Osteoblast (primary cell): ENCODE measurements at regions not wholly inside any gene's neighbourhood (a gene's known extent, or its start where the extent isn't known, plus 50 kb on each side); places are given as distances from the start of the nearest gene placed in this dataset.

ENCODE experiments used
- DNase-seq: peaks from one replicate; pipeline ENCODE4 v3.0.0; 2011; ENCODE audit warnings: low spot score, mixed read lengths; ENCODE audit not compliant: insufficient read length; ENCODE audit errors: missing footprints
- H2AFZ ChIP-seq: 2 replicates; pipeline ENCODE4 v1.6.0; 2011; ENCODE audit warnings: mild to moderate bottlenecking, low read length
- H3K27ac ChIP-seq: 2 replicates; pipeline ENCODE4 v1.5.1; 2011; ENCODE audit warnings: mild to moderate bottlenecking, low read depth, low read length, moderate library complexity
- H3K27me3 ChIP-seq: 2 replicates; pipeline ENCODE4 v1.6.0; 2012; ENCODE audit warnings: mild to moderate bottlenecking, control low read depth, inconsistent platforms, low read length, moderate library complexity; ENCODE audit not compliant: insufficient read depth
- H3K36me3 ChIP-seq: 2 replicates; pipeline ENCODE4 v1.5.1; 2011; ENCODE audit warnings: mild to moderate bottlenecking, low read length, control low read depth, moderate library complexity; ENCODE audit not compliant: insufficient read depth
- H3K4me1 ChIP-seq: 2 replicates; pipeline ENCODE4 v1.5.1; 2011; ENCODE audit warnings: mild to moderate bottlenecking, low read length, control low read depth, moderate library complexity; ENCODE audit not compliant: insufficient read depth
- H3K4me2 ChIP-seq: 2 replicates; pipeline ENCODE4 v1.6.0; 2011; ENCODE audit warnings: mild to moderate bottlenecking, low read length; ENCODE audit not compliant: insufficient read depth
- H3K4me3 ChIP-seq: fragments of 200-600 bp; sonication (generic); 3 replicates; pipeline ENCODE4 v1.5.1; 2012; ENCODE audit warnings: mild to moderate bottlenecking, low read length, inconsistent platforms; ENCODE audit not compliant: insufficient read depth
- H3K79me2 ChIP-seq: 2 replicates; pipeline ENCODE4 v1.6.0; 2012; ENCODE audit warnings: mild to moderate bottlenecking, low read length, control low read depth, inconsistent platforms; ENCODE audit not compliant: insufficient read depth
- H3K9me3 ChIP-seq: 2 replicates; pipeline ENCODE4 v1.5.1; 2011; ENCODE audit warnings: low read depth, low read length, control low read depth
- H4K20me1 ChIP-seq: 2 replicates; pipeline ENCODE4 v1.6.0; 2012; ENCODE audit warnings: mild to moderate bottlenecking, low read length, control low read depth; ENCODE audit not compliant: insufficient read depth
- TF ChIP-seq, protein P1 (sequence below): IDR thresholded peaks from 2 replicates; pipeline ENCODE4 v1.5.1; 2011; ENCODE audit warnings: mild to moderate bottlenecking, low read depth, low read length, moderate library complexity; ENCODE audit errors: extremely low read depth

DNA sequence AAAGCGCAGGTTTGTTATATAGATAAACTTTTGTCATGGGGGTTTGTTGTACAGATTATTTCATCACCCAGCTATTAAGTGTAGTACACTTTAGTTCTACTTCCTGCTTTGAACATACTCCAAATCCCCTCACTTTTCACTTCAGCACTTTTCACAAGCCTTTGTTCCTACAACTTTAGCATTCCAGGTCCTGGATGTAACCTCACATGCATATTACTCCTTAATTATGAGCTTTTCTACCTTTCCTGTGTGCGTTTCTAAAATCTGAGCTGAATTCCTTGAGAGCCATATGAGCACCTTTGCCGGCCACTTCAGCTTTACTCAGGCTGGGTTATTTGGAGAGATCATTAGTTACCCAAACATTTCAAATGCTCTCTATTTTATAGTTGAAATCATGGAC is 179.2 kb upstream of the TNFAIP3 start:
- no peaks in the 10 kb centered on the region for H4K20me1 ChIP-seq
- H3K27ac ChIP-seq: no peak overlapping the region
- DNase-seq: no peak
- no peak overlapping the region for H2AFZ ChIP-seq
- H3K4me1 ChIP-seq: peaks cover under 1% of the 10 kb centered on the region
- H3K27me3 ChIP-seq: no peaks in the 10 kb centered on the region
- no peaks in the 10 kb centered on the region for H3K9me3 ChIP-seq
- no peak overlapping the region for H3K4me2 ChIP-seq
- H3K79me2 ChIP-seq: no peaks in the 10 kb centered on the region
- TF ChIP-seq, protein P1, sequence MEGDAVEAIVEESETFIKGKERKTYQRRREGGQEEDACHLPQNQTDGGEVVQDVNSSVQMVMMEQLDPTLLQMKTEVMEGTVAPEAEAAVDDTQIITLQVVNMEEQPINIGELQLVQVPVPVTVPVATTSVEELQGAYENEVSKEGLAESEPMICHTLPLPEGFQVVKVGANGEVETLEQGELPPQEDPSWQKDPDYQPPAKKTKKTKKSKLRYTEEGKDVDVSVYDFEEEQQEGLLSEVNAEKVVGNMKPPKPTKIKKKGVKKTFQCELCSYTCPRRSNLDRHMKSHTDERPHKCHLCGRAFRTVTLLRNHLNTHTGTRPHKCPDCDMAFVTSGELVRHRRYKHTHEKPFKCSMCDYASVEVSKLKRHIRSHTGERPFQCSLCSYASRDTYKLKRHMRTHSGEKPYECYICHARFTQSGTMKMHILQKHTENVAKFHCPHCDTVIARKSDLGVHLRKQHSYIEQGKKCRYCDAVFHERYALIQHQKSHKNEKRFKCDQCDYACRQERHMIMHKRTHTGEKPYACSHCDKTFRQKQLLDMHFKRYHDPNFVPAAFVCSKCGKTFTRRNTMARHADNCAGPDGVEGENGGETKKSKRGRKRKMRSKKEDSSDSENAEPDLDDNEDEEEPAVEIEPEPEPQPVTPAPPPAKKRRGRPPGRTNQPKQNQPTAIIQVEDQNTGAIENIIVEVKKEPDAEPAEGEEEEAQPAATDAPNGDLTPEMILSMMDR: no peak
- no peaks in the 10 kb centered on the region for H3K36me3 ChIP-seq
- no peak overlapping the region for H3K4me3 ChIP-seq

GRCh38 chr6:137688230-137688971 is 178.7 kb upstream of the TNFAIP3 start:
- H3K9me3 ChIP-seq: no peaks in the 10 kb centered on the region

GRCh38 chr6:137689377-137689776 is 177.7 kb upstream of the TNFAIP3 start:
- H3K79me2 ChIP-seq: no peaks in the 10 kb centered on the region
- peaks cover 5% of the 10 kb centered on the region for H3K4me1 ChIP-seq
- H4K20me1 ChIP-seq: no peaks in the 10 kb centered on the region
- H3K27me3 ChIP-seq: no peaks in the 10 kb centered on the region
- H3K4me3 ChIP-seq: no peak overlapping the region
- H3K9me3 ChIP-seq: no peaks in the 10 kb centered on the region
- no peak overlapping the region for H3K27ac ChIP-seq
- no peak overlapping the region for H2AFZ ChIP-seq
- DNase-seq: no peak
- H3K4me2 ChIP-seq: no peak overlapping the region
- H3K36me3 ChIP-seq: no peaks in the 10 kb centered on the region
- TF ChIP-seq, protein P1: no peak

More at GRCh38 chr6:137688230-137688971, 178.7 kb upstream of the TNFAIP3 start:
- Histone ChIP-seq H3K4me1 (peaks cover 5% of the 10 kb centered on the region), H3K27me3 (no peaks in the 10 kb centered on the region), H4K20me1 (no peaks in the 10 kb centered on the region), H2AFZ (no peak overlapping the region), H3K4me2 (no peak overlapping the region), H3K36me3 (no peaks in the 10 kb centered on the region), H3K4me3 (no peak overlapping the region), H3K79me2 (no peaks in the 10 kb centered on the region), H3K27ac (no peak overlapping the region)
- TF ChIP-seq, protein P1: no peak
- DNase-seq: no peak

DNA sequence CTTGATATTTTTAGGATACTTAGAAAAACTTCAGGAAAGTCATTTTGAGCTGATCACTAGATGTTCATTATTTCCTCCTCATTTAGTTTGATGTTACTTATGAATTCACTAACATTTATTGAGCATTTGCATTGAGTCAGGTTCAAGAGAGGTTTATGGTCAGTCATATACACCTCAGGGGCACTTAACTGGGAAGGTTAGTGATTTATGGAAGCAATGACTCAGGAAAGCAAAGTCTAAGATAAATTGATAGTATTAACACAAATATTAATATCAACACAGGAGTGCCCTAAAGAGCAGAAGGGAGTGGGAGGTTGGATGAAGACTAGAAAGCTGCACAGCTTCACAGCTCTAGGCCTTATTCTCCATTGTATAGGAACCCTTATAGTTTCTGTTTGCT is 177.0 kb upstream of the TNFAIP3 start:
- Histone ChIP-seq H3K4me2 (no peak overlapping the region), H3K36me3 (no peaks in the 10 kb centered on the region), H3K4me3 (no peak overlapping the region), H3K27me3 (no peaks in the 10 kb centered on the region), H3K27ac (no peak overlapping the region), H3K4me1 (peaks cover 5% of the 10 kb centered on the region), H2AFZ (no peak overlapping the region), H3K9me3 (no peaks in the 10 kb centered on the region), H3K79me2 (no peaks in the 10 kb centered on the region), H4K20me1 (no peaks in the 10 kb centered on the region)
- no peak for DNase-seq
- TF ChIP-seq, protein P1: no peak
